ENCODE measurements at regions not wholly inside any gene's neighbourhood (a gene's known extent, or its start where the extent isn't known, plus 50 kb on each side); places are given as distances from the start of the nearest gene placed in this dataset.

DNA sequence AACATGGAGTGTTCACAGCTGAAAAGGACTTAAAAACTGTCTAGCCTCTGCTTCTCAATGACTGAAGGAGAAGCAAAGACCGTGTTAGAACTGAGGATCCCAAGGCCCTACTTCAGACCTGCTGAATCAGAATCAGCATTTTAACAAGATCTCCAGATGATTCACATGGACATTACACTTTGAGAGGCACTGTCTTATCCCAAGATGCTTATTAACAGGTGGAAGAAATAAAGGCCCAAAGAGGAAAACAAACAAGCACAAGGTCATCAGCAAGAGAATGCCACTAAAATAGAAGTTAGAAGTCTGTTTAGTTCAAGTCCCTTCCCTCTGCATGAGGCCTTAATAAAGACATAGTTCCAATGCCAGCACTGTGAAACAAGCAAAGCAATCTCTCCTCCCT lies 191.4 kb upstream of the BCL6 start:
- no peak for TF ChIP-seq CEBPB (IDR thresholded peaks at IDR 0.05; ENCODE audit: borderline replicate concordance in 1 of 2, low read depth in 2 of 2, low read length in 2 of 2)
- TF ChIP-seq MYC (IDR thresholded peaks at IDR 0.05; ENCODE audit: insufficient read depth, insufficient read length, insufficient replicate concordance, low read length, severe bottlenecking): no peak
- no peak for TF ChIP-seq SRF (IDR thresholded peaks at IDR 0.05; ENCODE audit: low read depth in 2 of 2, low read length in 2 of 2)
